Activated CD4-positive, alpha-beta T cell treated with anti-CD3 and anti-CD28 coated beads for 1 hour (primary cell): ENCODE measurements at regions not wholly inside any gene's neighbourhood (a gene's known extent, or its start where the extent isn't known, plus 50 kb on each side); places are given as distances from the start of the nearest gene placed in this dataset.

Experiments used
- DNase-seq: peaks from one replicate; pipeline ENCODE4 v3.0.0-alpha.2; 2020

GRCh38 chr4:146998157-146998556 is 52.5 kb upstream of the TTC29 start:
- no peak for DNase-seq

- DNase-seq: no peak
Observed at GRCh38 chr4:147003956-147004809, 58.5 kb upstream of the TTC29 start.

GRCh38 chr4:147006229-147006628 is 60.6 kb upstream of the TTC29 start:
- DNase-seq: no peak

GRCh38 chr4:147009875-147010274 is 64.2 kb upstream of the TTC29 start:
- DNase-seq: no peak

- DNase-seq: no peak
Observed at GRCh38 chr4:147011411-147011810, 65.7 kb upstream of the TTC29 start.

GRCh38 chr4:147012059-147012707 is 66.5 kb upstream of the TTC29 start:
- no peak for DNase-seq

- DNase-seq: no peak
Observed at GRCh38 chr4:147014946-147015345, 69.3 kb upstream of the TTC29 start.

- no peak for DNase-seq
Observed at GRCh38 chr4:147015491-147015890, 69.8 kb upstream of the TTC29 start.

- DNase-seq: no peak
Observed at GRCh38 chr4:147017081-147017480, 71.4 kb upstream of the TTC29 start.

GRCh38 chr4:147019091-147019490 is 73.4 kb upstream of the TTC29 start:
- peak; percentile 19 for DNase-seq

- DNase-seq: no peak
Observed at GRCh38 chr4:147020456-147020855, 74.8 kb upstream of the TTC29 start.

- DNase-seq: no peak
Observed at GRCh38 chr4:147025042-147025441, 79.4 kb upstream of the TTC29 start.

GRCh38 chr4:147029296-147029695 is 83.6 kb upstream of the TTC29 start:
- DNase-seq: no peak

GRCh38 chr4:147034372-147034771 is 88.7 kb upstream of the TTC29 start:
- no peak for DNase-seq

- DNase-seq: no peak
Observed at GRCh38 chr4:147037069-147037468, 91.4 kb upstream of the TTC29 start.

- no peak for DNase-seq
Observed at GRCh38 chr4:147039976-147040575, 94.4 kb upstream of the TTC29 start.

GRCh38 chr4:147040874-147041273 is 95.2 kb upstream of the TTC29 start:
- no peak for DNase-seq

GRCh38 chr4:147041376-147041775 is 95.7 kb upstream of the TTC29 start:
- DNase-seq: no peak

GRCh38 chr4:147042046-147042445 is 96.4 kb upstream of the TTC29 start:
- DNase-seq: no peak

GRCh38 chr4:147044241-147044640 is 98.6 kb upstream of the TTC29 start:
- no peak for DNase-seq

GRCh38 chr4:147049946-147050345 is 104.3 kb upstream of the TTC29 start:
- DNase-seq: no peak

GRCh38 chr4:147050356-147050765 is 104.7 kb upstream of the TTC29 start:
- no peak for DNase-seq

GRCh38 chr4:147052361-147052760 is 106.7 kb upstream of the TTC29 start:
- no peak for DNase-seq

- no peak for DNase-seq
Observed at GRCh38 chr4:147054228-147054872, 108.7 kb upstream of the TTC29 start.
